Fibroblast of lung (primary cell): ENCODE measurements at regions not wholly inside any gene's neighbourhood (a gene's known extent, or its start where the extent isn't known, plus 50 kb on each side); places are given as distances from the start of the nearest gene placed in this dataset.

ENCODE experiments used
- DNase-seq, 2 donors: peaks; one replicate each; pipeline versions ENCODE4 v3.0.0 to v3.0.0-alpha.2; 2010; ENCODE audit warnings: low read depth in 2 of 2
- H2AFZ ChIP-seq: 2 replicates; pipeline ENCODE4 v1.5.1; 2012; ENCODE audit warnings: low read length, control low read depth, inconsistent platforms
- H3K27ac ChIP-seq: 2 replicates; pipeline ENCODE4 v1.5.1; 2011; ENCODE audit warnings: low read length, control low read depth; ENCODE audit not compliant: insufficient read depth
- H3K27me3 ChIP-seq: 2 replicates; pipeline ENCODE4 v1.5.1; 2011; ENCODE audit warnings: mild to moderate bottlenecking, low read length; ENCODE audit not compliant: control insufficient read depth, insufficient read depth
- H3K36me3 ChIP-seq: 2 replicates; pipeline ENCODE4 v1.5.1; 2011; ENCODE audit warnings: low read length; ENCODE audit not compliant: control insufficient read depth, insufficient read depth
- H3K4me1 ChIP-seq: 2 replicates; pipeline ENCODE4 v1.5.1; 2011; ENCODE audit warnings: low read length; ENCODE audit not compliant: control insufficient read depth, insufficient read depth; ENCODE audit errors: extremely low read depth
- H3K4me2 ChIP-seq: 2 replicates; pipeline ENCODE4 v1.5.1; 2011; ENCODE audit warnings: low read length, control low read depth; ENCODE audit not compliant: insufficient read depth; ENCODE audit errors: extremely low read depth
- H3K4me3 ChIP-seq, 4 experiments: fragments of 200-600 bp in 1 of 4; sonication (generic) in 1 of 4; replicated peaks in 1 of 4; 2 replicates each; pipeline ENCODE4 v1.5.1; 2011 to 2016; ENCODE audit warnings: low read length in 4 of 4, low read depth in 3 of 4, mild to moderate bottlenecking in 3 of 4, control low read depth in 2 of 4, inconsistent platforms in 1 of 4, mixed read lengths in 1 of 4; ENCODE audit not compliant: insufficient read depth in 1 of 4; ENCODE audit errors: control extremely low read depth in 1 of 4
- H3K79me2 ChIP-seq: 2 replicates; pipeline ENCODE4 v1.5.1; 2012; ENCODE audit warnings: mild to moderate bottlenecking, low read length, inconsistent platforms; ENCODE audit not compliant: control insufficient read depth, insufficient read depth
- H3K9ac ChIP-seq: 2 replicates; pipeline ENCODE4 v1.5.1; 2011; ENCODE audit warnings: mild to moderate bottlenecking, low read length, control low read depth; ENCODE audit not compliant: insufficient read depth
- H3K9me3 ChIP-seq: 2 replicates; pipeline ENCODE4 v1.5.1; 2012; ENCODE audit warnings: low read depth, low read length; ENCODE audit not compliant: control insufficient read depth, insufficient read depth
- H4K20me1 ChIP-seq: 2 replicates; pipeline ENCODE4 v1.5.1; 2011; ENCODE audit warnings: low read length; ENCODE audit not compliant: control insufficient read depth, insufficient read depth; ENCODE audit errors: extremely low read depth
- EZH2 ChIP-seq: IDR thresholded peaks from 2 replicates; pipeline ENCODE4 v1.5.1; 2012; ENCODE audit warnings: low read length, control low read depth, mild to moderate bottlenecking; ENCODE audit errors: missing control alignments
- TF ChIP-seq, protein P1 (sequence below), 2 donors: IDR thresholded peaks in 1 of 2; conservative IDR thresholded peaks in 1 of 2; 1 replicate in 1 of 2; 2 replicates in 1 of 2; pipeline ENCODE4 v1.5.1; 2011 to 2012; ENCODE audit warnings: low read length in 2 of 2, control low read depth in 1 of 2, inconsistent platforms in 1 of 2, low read depth in 1 of 2, mild to moderate bottlenecking in 1 of 2

DNA sequence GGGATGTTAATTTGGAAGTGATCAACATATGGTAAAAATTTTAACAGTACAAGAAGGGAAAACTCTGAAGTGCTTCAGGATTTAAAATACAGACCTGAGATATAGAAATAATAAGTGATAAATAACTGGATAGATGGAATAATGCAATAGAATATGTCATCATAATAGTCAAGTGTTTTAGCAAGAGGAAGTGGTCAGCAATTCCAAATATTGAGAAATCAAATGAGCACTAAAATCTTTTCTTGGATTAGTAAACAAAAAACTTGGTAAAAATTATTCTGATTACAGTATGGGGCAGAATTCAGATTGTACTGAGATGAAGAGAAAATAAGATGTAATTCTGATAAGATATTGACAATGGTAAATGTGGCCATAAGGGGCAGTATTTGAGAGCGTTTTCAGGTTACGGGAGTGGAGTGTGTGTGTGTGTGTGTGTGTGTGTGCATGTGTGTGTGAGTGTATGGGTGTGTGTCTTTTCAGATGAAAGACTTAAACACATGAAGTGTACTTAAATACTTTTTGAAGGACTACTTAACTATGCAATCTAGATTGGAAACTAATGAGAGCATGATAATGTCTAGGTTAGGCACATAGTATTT is 217.9 kb upstream of the ITGA4 start:
- Histone ChIP-seq H2AFZ (no peak overlapping the region), H3K4me2 (no peak overlapping the region), H3K36me3 (no peaks in the 10 kb centered on the region), H3K27me3 (no peaks in the 10 kb centered on the region), H4K20me1 (no peaks in the 10 kb centered on the region), H3K9me3 (no peaks in the 10 kb centered on the region), H3K79me2 (no peaks in the 10 kb centered on the region), H3K27ac (no peak overlapping the region), H3K4me3 (no peak overlapping the region), H3K9ac (no peak overlapping the region), H3K4me1 (no peaks in the 10 kb centered on the region)
- DNase-seq = peak in 1 of 2 donors; percentile 12
- TF ChIP-seq EZH2 = no peak
- TF ChIP-seq, protein P1, sequence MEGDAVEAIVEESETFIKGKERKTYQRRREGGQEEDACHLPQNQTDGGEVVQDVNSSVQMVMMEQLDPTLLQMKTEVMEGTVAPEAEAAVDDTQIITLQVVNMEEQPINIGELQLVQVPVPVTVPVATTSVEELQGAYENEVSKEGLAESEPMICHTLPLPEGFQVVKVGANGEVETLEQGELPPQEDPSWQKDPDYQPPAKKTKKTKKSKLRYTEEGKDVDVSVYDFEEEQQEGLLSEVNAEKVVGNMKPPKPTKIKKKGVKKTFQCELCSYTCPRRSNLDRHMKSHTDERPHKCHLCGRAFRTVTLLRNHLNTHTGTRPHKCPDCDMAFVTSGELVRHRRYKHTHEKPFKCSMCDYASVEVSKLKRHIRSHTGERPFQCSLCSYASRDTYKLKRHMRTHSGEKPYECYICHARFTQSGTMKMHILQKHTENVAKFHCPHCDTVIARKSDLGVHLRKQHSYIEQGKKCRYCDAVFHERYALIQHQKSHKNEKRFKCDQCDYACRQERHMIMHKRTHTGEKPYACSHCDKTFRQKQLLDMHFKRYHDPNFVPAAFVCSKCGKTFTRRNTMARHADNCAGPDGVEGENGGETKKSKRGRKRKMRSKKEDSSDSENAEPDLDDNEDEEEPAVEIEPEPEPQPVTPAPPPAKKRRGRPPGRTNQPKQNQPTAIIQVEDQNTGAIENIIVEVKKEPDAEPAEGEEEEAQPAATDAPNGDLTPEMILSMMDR (conservative IDR thresholded peaks at IDR 0.05 in 1 of 2, IDR thresholded peaks at IDR 0.05 in 1 of 2; ENCODE audit: low read depth in 1 of 2, low read length in 2 of 2) = peak in 1 of 2 donors; percentile 14

DNA sequence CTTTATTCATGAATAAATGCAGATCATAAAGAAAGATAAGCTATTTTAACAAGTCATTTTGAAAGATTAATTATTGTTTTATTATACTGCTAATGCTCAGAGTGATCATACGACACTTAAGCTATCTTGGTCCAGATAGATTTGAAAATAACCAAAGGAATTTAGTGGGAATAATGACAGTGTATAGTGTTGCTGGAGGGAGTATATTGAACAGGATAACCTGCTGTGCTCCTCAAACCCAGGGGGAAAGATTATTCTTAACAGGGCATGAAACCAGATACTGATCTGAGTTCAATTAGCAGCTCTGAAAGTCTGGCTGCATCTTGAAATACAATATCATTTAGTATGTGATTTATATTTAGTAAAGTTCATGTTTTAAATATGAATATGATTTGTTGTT is 216.3 kb upstream of the ITGA4 start:
- DNase-seq = no peak

DNA sequence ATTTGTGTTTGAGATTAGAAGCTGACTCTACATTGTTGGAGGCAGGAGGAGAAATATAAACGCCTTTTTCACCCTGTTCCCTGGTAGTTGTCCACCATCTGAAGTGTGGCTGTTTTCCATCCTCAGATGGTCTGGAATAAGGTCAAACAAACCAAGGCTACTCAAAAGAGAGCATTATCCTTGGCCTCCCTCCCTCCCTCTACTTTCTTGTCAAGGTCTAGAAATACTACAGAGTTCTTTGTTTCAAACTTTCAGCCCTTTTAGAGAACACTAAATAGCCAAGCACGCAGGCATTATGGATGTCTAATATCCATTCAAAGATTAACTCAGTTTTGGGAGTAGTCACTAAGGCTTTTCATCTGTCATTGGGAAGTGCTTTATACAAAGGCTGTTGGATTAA is 215.8 kb upstream of the ITGA4 start:
- Histone ChIP-seq H3K27me3 (no peaks in the 10 kb centered on the region), H2AFZ (no peak overlapping the region), H4K20me1 (no peaks in the 10 kb centered on the region), H3K36me3 (no peaks in the 10 kb centered on the region), H3K9ac (no peak overlapping the region), H3K27ac (no peak overlapping the region), H3K4me3 (no peak overlapping the region), H3K9me3 (no peaks in the 10 kb centered on the region), H3K79me2 (no peaks in the 10 kb centered on the region), H3K4me1 (no peaks in the 10 kb centered on the region), H3K4me2 (no peak overlapping the region)
- TF ChIP-seq, protein P1 (conservative IDR thresholded peaks at IDR 0.05 in 1 of 2, IDR thresholded peaks at IDR 0.05 in 1 of 2; ENCODE audit: low read depth in 1 of 2, low read length in 2 of 2) = no peak
- no peak for TF ChIP-seq EZH2
- DNase-seq = no peak

More for the DNA sequence above, 216.3 kb upstream of the ITGA4 start:
- no peaks in the 10 kb centered on the region for H3K79me2 ChIP-seq
- TF ChIP-seq, protein P1 (conservative IDR thresholded peaks at IDR 0.05 in 1 of 2, IDR thresholded peaks at IDR 0.05 in 1 of 2; ENCODE audit: low read depth in 1 of 2, low read length in 2 of 2) = no peak
- no peak for TF ChIP-seq EZH2
- no peaks in the 10 kb centered on the region for H3K4me1 ChIP-seq
- H4K20me1 ChIP-seq = no peaks in the 10 kb centered on the region
- no peaks in the 10 kb centered on the region for H3K9me3 ChIP-seq
- no peak overlapping the region for H3K9ac ChIP-seq
- no peak overlapping the region for H2AFZ ChIP-seq
- no peak overlapping the region for H3K4me2 ChIP-seq
- no peak overlapping the region for H3K4me3 ChIP-seq
- H3K27ac ChIP-seq = no peak overlapping the region
- no peaks in the 10 kb centered on the region for H3K27me3 ChIP-seq
- H3K36me3 ChIP-seq = no peaks in the 10 kb centered on the region
